Ovary (tissue), 3 donors: ENCODE measurements at regions not wholly inside any gene's neighbourhood (a gene's known extent, or its start where the extent isn't known, plus 50 kb on each side); places are given as distances from the start of the nearest gene placed in this dataset.

Experiments used
- CTCF ChIP-seq, 3 donors: fragments of 450-650 bp in 2 of 3; fragments of 200-600 bp in 1 of 3; IDR thresholded peaks; one replicate each; pipeline versions ENCODE4 v1.5.1 to v1.8.0; 2016 to 2022; ENCODE audit warnings: antibody characterized with exemption in 3 of 3, mild to moderate bottlenecking in 1 of 3
- EP300 ChIP-seq: sonication (generic); formaldehyde crosslinking; IDR thresholded peaks from one replicate; pipeline ENCODE4 v1.6.1; 2017; ENCODE audit warnings: antibody characterized with exemption
- POLR2A ChIP-seq: fragments of 450-650 bp; IDR thresholded peaks from one replicate; pipeline ENCODE4 v1.6.1; 2017; ENCODE audit warnings: antibody characterized with exemption, mild to moderate bottlenecking, moderate library complexity
- donor health status: DM: no; HTN: no; CAD: no.

DNA sequence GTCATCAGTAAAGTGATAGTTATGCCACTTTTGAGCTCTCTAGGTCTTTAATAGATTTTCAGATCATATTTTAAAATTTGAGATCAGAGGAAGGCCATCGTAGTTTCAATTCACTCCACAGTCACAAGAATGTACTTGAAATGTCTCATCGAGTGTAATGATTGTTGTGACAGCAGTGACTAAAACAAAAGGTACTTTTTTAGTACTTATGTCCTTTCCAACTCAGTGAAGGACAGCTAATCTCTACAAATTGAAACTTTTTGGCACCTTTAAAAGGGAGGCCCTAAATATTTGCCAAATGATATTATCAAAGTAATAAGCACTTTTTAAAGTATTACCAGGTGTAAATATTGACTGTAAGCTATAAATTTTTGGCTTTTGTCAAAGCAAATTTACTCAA lies 702.9 kb upstream of the GRM3 start:
- TF ChIP-seq CTCF (IDR thresholded peaks at IDR 0.05) (no peak), POLR2A (no peak), EP300 (no peak)
